Calu3 (cell line): ENCODE measurements at regions not wholly inside any gene's neighbourhood (a gene's known extent, or its start where the extent isn't known, plus 50 kb on each side); places are given as distances from the start of the nearest gene placed in this dataset.

ENCODE experiments used
- BruUV-seq: library from RNA; stranded (reverse); fragments of 400-500 nt; replicated peaks from 2 replicates; lab custom pipeline; 2021; lab: Mats Ljungman, UMichigan
- CTCF ChIA-PET: fragments of 300-600 bp; sonication (Branson Sonifier 250); formaldehyde crosslinking; loops from one replicate; lab custom pipeline; 2022; ENCODE audit warnings: antibody characterized with exemption; lab: Charles Lee
- DNase-seq: peaks from one replicate; pipeline ENCODE4 v3.0.0; 2022
- H3K27ac Mint-ChIP-seq: one replicate; pipeline ENCODE4 v1.8.0; 2022; ENCODE audit warnings: mixed read lengths; ENCODE audit not compliant: unreplicated experiment
- H3K27me3 Mint-ChIP-seq: one replicate; pipeline ENCODE4 v1.8.0; 2022; ENCODE audit warnings: mixed read lengths; ENCODE audit not compliant: unreplicated experiment
- H3K36me3 Mint-ChIP-seq: one replicate; pipeline ENCODE4 v1.8.0; 2022; ENCODE audit warnings: mild to moderate bottlenecking, moderate library complexity, mixed read lengths; ENCODE audit not compliant: insufficient read depth, unreplicated experiment
- H3K4me1 Mint-ChIP-seq: one replicate; pipeline ENCODE4 v1.8.0; 2022; ENCODE audit warnings: mild to moderate bottlenecking, low read depth, mixed read lengths; ENCODE audit not compliant: unreplicated experiment
- H3K4me3 Mint-ChIP-seq: one replicate; pipeline ENCODE4 v1.8.0; 2022; ENCODE audit warnings: mild to moderate bottlenecking, low read depth, moderate library complexity, mixed read lengths; ENCODE audit not compliant: unreplicated experiment
- H3K9me3 Mint-ChIP-seq: one replicate; pipeline ENCODE4 v1.8.0; 2022; ENCODE audit warnings: low read depth, mixed read lengths; ENCODE audit not compliant: unreplicated experiment
- CTCF ChIP-seq: fragments of 200-600 bp; IDR thresholded peaks from one replicate; pipeline ENCODE4 v1.8.0; 2022; ENCODE audit warnings: antibody characterized with exemption; ENCODE audit not compliant: unreplicated experiment
- intact Hi-C: fragments of 100-400 bp; cut with micrococcal nuclease; formaldehyde crosslinking; loops from one replicate; pipeline ENCODE4 v1.10.0; 2022; ENCODE audit not compliant: unreplicated experiment

GRCh38 chr1:219686171-219686570 is 73.3 kb upstream of the ZC3H11B start:
- DNase-seq, result no peak
- intact Hi-C loops, result no loop called here
- CTCF ChIA-PET, result no interaction called here
- no TSS peak for BruUV-seq
- Mint-ChIP-seq H3K9me3 (no peaks in the 10 kb centered on the region), H3K27me3 (peaks cover 85% of the 10 kb centered on the region), H3K4me3 (no peak overlapping the region), H3K27ac (no peak overlapping the region), H3K4me1 (no peaks in the 10 kb centered on the region), H3K36me3 (no peaks in the 10 kb centered on the region)
- no peak for TF ChIP-seq CTCF

GRCh38 chr1:219682788-219683187 is 69.9 kb upstream of the ZC3H11B start:
- no peak for DNase-seq
- H3K27ac Mint-ChIP-seq, result no peak overlapping the region
- H3K4me1 Mint-ChIP-seq, result no peaks in the 10 kb centered on the region
- CTCF ChIA-PET, result no interaction called here
- H3K27me3 Mint-ChIP-seq, result peaks cover 73% of the 10 kb centered on the region
- H3K36me3 Mint-ChIP-seq, result no peaks in the 10 kb centered on the region
- TF ChIP-seq CTCF, result no peak
- H3K9me3 Mint-ChIP-seq, result no peaks in the 10 kb centered on the region
- no peak overlapping the region for H3K4me3 Mint-ChIP-seq
- intact Hi-C loops, result no loop called here
- BruUV-seq, result no TSS peak

GRCh38 chr1:219681876-219682275 is 69.0 kb upstream of the ZC3H11B start:
- Mint-ChIP-seq H3K27ac (no peak overlapping the region), H3K4me1 (no peaks in the 10 kb centered on the region), H3K27me3 (peaks cover 73% of the 10 kb centered on the region), H3K9me3 (no peaks in the 10 kb centered on the region), H3K4me3 (no peak overlapping the region), H3K36me3 (no peaks in the 10 kb centered on the region)
- intact Hi-C loops, result no loop called here
- CTCF ChIA-PET, result no interaction called here
- BruUV-seq, result no TSS peak
- no peak for DNase-seq
- TF ChIP-seq CTCF, result no peak

GRCh38 chr1:219676012-219676765 is 63.3 kb upstream of the ZC3H11B start:
- peaks cover 66% of the 10 kb centered on the region for H3K27me3 Mint-ChIP-seq

More at GRCh38 chr1:219676012-219676765, 63.3 kb upstream of the ZC3H11B start:
- Mint-ChIP-seq H3K4me3 (no peak overlapping the region), H3K36me3 (no peaks in the 10 kb centered on the region), H3K9me3 (no peaks in the 10 kb centered on the region), H3K27ac (no peak overlapping the region), H3K4me1 (no peaks in the 10 kb centered on the region)
- no peak for TF ChIP-seq CTCF
- CTCF ChIA-PET, result no interaction called here
- no TSS peak for BruUV-seq
- DNase-seq, result no peak
- intact Hi-C loops, result no loop called here
